ENCODE measurements at regions not wholly inside any gene's neighbourhood (a gene's known extent, or its start where the extent isn't known, plus 50 kb on each side); places are given as distances from the start of the nearest gene placed in this dataset.

GRCh38 chr1:147475488-147475887 is 65.8 kb upstream of the BCL9 start:
- no peak for TF ChIP-seq CTCF (IDR thresholded peaks at IDR 0.05)

GRCh38 chr1:147478521-147478920 is 62.8 kb upstream of the BCL9 start:
- no peak for TF ChIP-seq CTCF (IDR thresholded peaks at IDR 0.05)

- TF ChIP-seq CTCF (IDR thresholded peaks at IDR 0.05) = no peak
Measured at GRCh38 chr1:147479864-147480564, 61.3 kb upstream of the BCL9 start.

- TF ChIP-seq CTCF (IDR thresholded peaks at IDR 0.05) = no peak
Measured at GRCh38 chr1:147480565-147480935, 60.8 kb upstream of the BCL9 start.

- no peak for TF ChIP-seq CTCF (IDR thresholded peaks at IDR 0.05)
Measured at GRCh38 chr1:147486876-147487656, 54.2 kb upstream of the BCL9 start.

GRCh38 chr1:147491098-147491497 is 50.2 kb upstream of the BCL9 start:
- no peak for TF ChIP-seq CTCF (IDR thresholded peaks at IDR 0.05)

Data from LNCAP (cell line).